NB4 (cell line): ENCODE measurements at regions not wholly inside any gene's neighbourhood (a gene's known extent, or its start where the extent isn't known, plus 50 kb on each side); places are given as distances from the start of the nearest gene placed in this dataset.

Experiments
- MYC ChIP-seq: IDR thresholded peaks from 2 replicates; pipeline ENCODE4 v1.6.1; 2011; ENCODE audit warnings: low read depth, low read length
- POLR2A ChIP-seq: IDR thresholded peaks from 2 replicates; pipeline ENCODE4 v1.6.1; 2011; ENCODE audit warnings: mild to moderate bottlenecking; ENCODE audit not compliant: insufficient read length; ENCODE audit errors: extremely low read depth
- TF ChIP-seq, protein P1 (sequence below): IDR thresholded peaks from one replicate; pipeline ENCODE4 v1.5.1; 2012; ENCODE audit warnings: low read depth, low read length
- TF ChIP-seq, protein P2 (sequence below): IDR thresholded peaks from 2 replicates; pipeline ENCODE4 v1.6.1; 2011; ENCODE audit warnings: low read depth, low read length

GRCh38 chr5:124315741-124316415, 430.6 kb downstream of the ZNF608 start:
- TF ChIP-seq, protein P1, sequence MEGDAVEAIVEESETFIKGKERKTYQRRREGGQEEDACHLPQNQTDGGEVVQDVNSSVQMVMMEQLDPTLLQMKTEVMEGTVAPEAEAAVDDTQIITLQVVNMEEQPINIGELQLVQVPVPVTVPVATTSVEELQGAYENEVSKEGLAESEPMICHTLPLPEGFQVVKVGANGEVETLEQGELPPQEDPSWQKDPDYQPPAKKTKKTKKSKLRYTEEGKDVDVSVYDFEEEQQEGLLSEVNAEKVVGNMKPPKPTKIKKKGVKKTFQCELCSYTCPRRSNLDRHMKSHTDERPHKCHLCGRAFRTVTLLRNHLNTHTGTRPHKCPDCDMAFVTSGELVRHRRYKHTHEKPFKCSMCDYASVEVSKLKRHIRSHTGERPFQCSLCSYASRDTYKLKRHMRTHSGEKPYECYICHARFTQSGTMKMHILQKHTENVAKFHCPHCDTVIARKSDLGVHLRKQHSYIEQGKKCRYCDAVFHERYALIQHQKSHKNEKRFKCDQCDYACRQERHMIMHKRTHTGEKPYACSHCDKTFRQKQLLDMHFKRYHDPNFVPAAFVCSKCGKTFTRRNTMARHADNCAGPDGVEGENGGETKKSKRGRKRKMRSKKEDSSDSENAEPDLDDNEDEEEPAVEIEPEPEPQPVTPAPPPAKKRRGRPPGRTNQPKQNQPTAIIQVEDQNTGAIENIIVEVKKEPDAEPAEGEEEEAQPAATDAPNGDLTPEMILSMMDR, result no peak
- TF ChIP-seq, protein P2, sequence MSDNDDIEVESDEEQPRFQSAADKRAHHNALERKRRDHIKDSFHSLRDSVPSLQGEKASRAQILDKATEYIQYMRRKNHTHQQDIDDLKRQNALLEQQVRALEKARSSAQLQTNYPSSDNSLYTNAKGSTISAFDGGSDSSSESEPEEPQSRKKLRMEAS, result no peak
- TF ChIP-seq POLR2A (no peak), MYC (no peak)
